Heart left ventricle (tissue), 13 donors: ENCODE measurements at regions not wholly inside any gene's neighbourhood (a gene's known extent, or its start where the extent isn't known, plus 50 kb on each side); places are given as distances from the start of the nearest gene placed in this dataset.

ENCODE experiments used
- CTCF ChIP-seq, 12 donors: fragments of 200-600 bp; sonication (generic) in 4 of 12; IDR thresholded peaks; one replicate each; pipeline versions ENCODE4 v1.5.0 to v1.8.0; 2018 to 2022; ENCODE audit warnings: antibody characterized with exemption in 12 of 12, mild to moderate bottlenecking in 5 of 12
- POLR2A ChIP-seq, 2 donors: fragments of 450-650 bp; IDR thresholded peaks; one replicate each; pipeline ENCODE4 v1.6.1; 2017; ENCODE audit warnings: antibody characterized with exemption in 2 of 2, mild to moderate bottlenecking in 2 of 2, moderate library complexity in 2 of 2
- donor health status: ischemic (EF 13 %, LVEDD 7.1; RV severe dilation, severe dysfunction).
- donor health status: DM: no; HTN: yes; CAD: no.
- donor health status: DM: no; HTN: no; CAD: no.
- donor health status: ischemic (EF 25% LVEDD 6.9; RV normal size, moderate dysfunction).
- donor health status: ischemic (EF 25% LVEDD 5.7; RV mildly dilated, moderate dysfunction).
- donor health status: ischemic (EF 35%, LVEDD 5.7; RV mildly dilated, moderate dysfunction).
- donor health status: nonischemic (EF 11% LVEDD 7.7; RV severe dilation, severe dysfunction).
- donor health status: DM: yes; HTN: yes; CAD: no.
- donor health status: PGD.
- donor health status: ischemic (EF 29% LVEDD 5.4; RV normal size, mild dysfunction).
- donor health status: nonischemic (EF 23%, LVEDD 6.1; RV moderate dilation, normal function).

GRCh38 chr1:191674626-191675179 is 483.6 kb upstream of the RGS18 start:
- no peak for TF ChIP-seq CTCF (IDR thresholded peaks at IDR 0.05)
- TF ChIP-seq POLR2A (IDR thresholded peaks at IDR 0.05), result no peak
